Ovary (tissue), 7 donors: ENCODE measurements at regions not wholly inside any gene's neighbourhood (a gene's known extent, or its start where the extent isn't known, plus 50 kb on each side); places are given as distances from the start of the nearest gene placed in this dataset.

Source experiments
- DNase-seq, 5 donors: peaks; one replicate each; pipeline ENCODE4 v3.0.0-alpha.2; 2019 to 2020
- H3K27ac ChIP-seq, 2 donors: fragments of 200-600 bp; one replicate each; pipeline versions ENCODE4 v1.5.1 to v1.8.0; 2019 to 2022
- H3K27me3 ChIP-seq: fragments of 200-600 bp; one replicate; pipeline ENCODE4 v1.8.0; 2022
- H3K36me3 ChIP-seq: fragments of 200-600 bp; sonication (generic); one replicate; pipeline ENCODE4 v1.5.1; 2019
- H3K4me1 ChIP-seq: one replicate; pipeline ENCODE4 v1.8.1; 2013; ENCODE audit warnings: mild to moderate bottlenecking, moderate library complexity; ENCODE audit not compliant: insufficient read depth
- H3K4me3 ChIP-seq: fragments of 200-600 bp; sonication (generic); one replicate; pipeline ENCODE4 v1.5.1; 2017
- H3K9me3 ChIP-seq, 2 donors: fragments of 200-600 bp in 1 of 2; sonication (generic) in 1 of 2; one replicate each; pipeline versions ENCODE4 v1.5.1 to v1.8.1; 2013 to 2019; ENCODE audit warnings: mild to moderate bottlenecking in 1 of 2, moderate library complexity in 1 of 2
- EP300 ChIP-seq: sonication (generic); formaldehyde crosslinking; IDR thresholded peaks from one replicate; pipeline ENCODE4 v1.6.1; 2017; ENCODE audit warnings: antibody characterized with exemption
- POLR2A ChIP-seq: fragments of 450-650 bp; IDR thresholded peaks from one replicate; pipeline ENCODE4 v1.6.1; 2017; ENCODE audit warnings: antibody characterized with exemption, mild to moderate bottlenecking, moderate library complexity
- WGBS, 3 donors: extraction: QIAGEN DNeasy Blood & Tissue Kit in 1 of 3; methylation state at CpG; one replicate each; pipeline versions ENCODE4 v1.1.5 to v1.1.7; 2013 to 2017; 5-methylcytosine and 5-hydroxymethylcytosine counted together
- intact Hi-C, 4 donors: fragments of 100-400 bp; cut with DNase I; formaldehyde crosslinking; loops; one replicate each; pipeline versions ENCODE4 v1.11.0 to v1.15.1; 2022 to 2023
- TF ChIP-seq, protein P1 (sequence below), 3 donors: fragments of 450-650 bp in 2 of 3; fragments of 200-600 bp in 1 of 3; IDR thresholded peaks; one replicate each; pipeline versions ENCODE4 v1.5.1 to v1.8.0; 2016 to 2022; ENCODE audit warnings: antibody characterized with exemption in 3 of 3, mild to moderate bottlenecking in 1 of 3
- donor health status: DM: no; HTN: no; CAD: no; lungs with moderate emphysema.
- donor health status: DM: no; HTN: no; CAD: no.
- donor health status: Bipolar disorder and iron deficiency.
- donor health status: DM: no; HTN: no; CAD: no.
- donor health status: DM: yes; HTN: yes; CAD: no.

DNA sequence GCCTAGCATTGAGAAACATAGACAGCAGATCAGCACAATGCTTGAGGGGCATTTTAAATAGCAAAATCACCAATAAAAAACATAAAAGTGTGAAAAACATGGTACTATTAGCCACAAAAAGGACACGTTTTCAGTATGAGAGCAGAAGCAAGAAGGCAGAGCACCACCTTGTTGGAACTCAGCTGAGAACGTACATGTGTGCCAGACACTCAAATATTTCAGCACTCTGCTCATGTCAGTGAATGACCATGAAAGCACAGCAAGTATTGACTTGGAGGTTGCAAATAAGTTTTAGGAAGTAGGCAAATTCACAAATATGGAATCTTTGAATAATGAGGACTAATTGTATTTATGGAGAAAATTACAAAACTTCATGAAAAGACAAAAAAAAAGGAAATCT lies 193.4 kb upstream of the PKN2 start:
- no peaks in the 10 kb centered on the region for H3K36me3 ChIP-seq
- H3K27me3 ChIP-seq: no peaks in the 10 kb centered on the region
- H3K9me3 ChIP-seq: no peaks in the 10 kb centered on the region
- no peak for DNase-seq
- no peak overlapping the region for H3K4me3 ChIP-seq
- WGBS, 3 donors: 72 to 77% (median 74%) methylated on average over 2 of the region's 2 CpGs
- TF ChIP-seq POLR2A (no peak), EP300 (no peak)
- TF ChIP-seq, protein P1, sequence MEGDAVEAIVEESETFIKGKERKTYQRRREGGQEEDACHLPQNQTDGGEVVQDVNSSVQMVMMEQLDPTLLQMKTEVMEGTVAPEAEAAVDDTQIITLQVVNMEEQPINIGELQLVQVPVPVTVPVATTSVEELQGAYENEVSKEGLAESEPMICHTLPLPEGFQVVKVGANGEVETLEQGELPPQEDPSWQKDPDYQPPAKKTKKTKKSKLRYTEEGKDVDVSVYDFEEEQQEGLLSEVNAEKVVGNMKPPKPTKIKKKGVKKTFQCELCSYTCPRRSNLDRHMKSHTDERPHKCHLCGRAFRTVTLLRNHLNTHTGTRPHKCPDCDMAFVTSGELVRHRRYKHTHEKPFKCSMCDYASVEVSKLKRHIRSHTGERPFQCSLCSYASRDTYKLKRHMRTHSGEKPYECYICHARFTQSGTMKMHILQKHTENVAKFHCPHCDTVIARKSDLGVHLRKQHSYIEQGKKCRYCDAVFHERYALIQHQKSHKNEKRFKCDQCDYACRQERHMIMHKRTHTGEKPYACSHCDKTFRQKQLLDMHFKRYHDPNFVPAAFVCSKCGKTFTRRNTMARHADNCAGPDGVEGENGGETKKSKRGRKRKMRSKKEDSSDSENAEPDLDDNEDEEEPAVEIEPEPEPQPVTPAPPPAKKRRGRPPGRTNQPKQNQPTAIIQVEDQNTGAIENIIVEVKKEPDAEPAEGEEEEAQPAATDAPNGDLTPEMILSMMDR (IDR thresholded peaks at IDR 0.05): no peak
- no peaks in the 10 kb centered on the region for H3K4me1 ChIP-seq
- intact Hi-C loops: no loop called here
- no peak overlapping the region for H3K27ac ChIP-seq

GRCh38 chr1:88499671-88500070 lies 184.4 kb upstream of the PKN2 start:
- no peaks in the 10 kb centered on the region for H3K27me3 ChIP-seq
- intact Hi-C loops: no loop called here
- H3K36me3 ChIP-seq: no peaks in the 10 kb centered on the region
- no peak for DNase-seq
- no peaks in the 10 kb centered on the region for H3K9me3 ChIP-seq
- H3K27ac ChIP-seq: no peak overlapping the region
- no peak overlapping the region for H3K4me3 ChIP-seq
- TF ChIP-seq POLR2A: no peak
- TF ChIP-seq, protein P1 (IDR thresholded peaks at IDR 0.05): no peak
- no peak for TF ChIP-seq EP300
- H3K4me1 ChIP-seq: no peaks in the 10 kb centered on the region

DNA sequence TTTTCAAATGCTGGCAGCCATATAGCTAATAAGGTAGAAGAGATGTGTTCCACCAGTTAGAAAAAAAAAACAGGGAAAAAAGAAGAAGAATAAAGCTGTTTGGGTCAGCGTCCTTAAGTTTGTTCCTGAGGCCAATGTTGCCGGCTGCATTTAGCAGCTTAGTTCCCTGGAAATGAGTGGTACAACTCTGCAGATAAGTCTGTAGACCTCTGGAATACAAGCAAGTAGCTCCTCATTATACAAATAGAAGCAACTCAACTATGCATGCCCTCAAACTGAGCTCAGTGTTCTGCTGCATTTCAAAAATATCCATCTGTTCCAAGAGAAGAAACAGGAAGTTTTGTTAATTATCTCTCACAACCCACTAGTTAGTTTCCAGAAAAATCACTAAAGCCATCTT lies 181.2 kb upstream of the PKN2 start:
- Histone ChIP-seq H3K4me1 (no peaks in the 10 kb centered on the region), H3K4me3 (no peak overlapping the region), H3K27ac (no peak overlapping the region), H3K27me3 (no peaks in the 10 kb centered on the region), H3K36me3 (no peaks in the 10 kb centered on the region), H3K9me3 (no peaks in the 10 kb centered on the region)
- no peak for DNase-seq
- intact Hi-C loops: no loop called here
- WGBS, 3 donors: 16 to 44% (median 18%) methylated on average over 2 of the region's 2 CpGs
- TF ChIP-seq POLR2A (no peak), EP300 (no peak)
- TF ChIP-seq, protein P1 (IDR thresholded peaks at IDR 0.05): no peak

DNA sequence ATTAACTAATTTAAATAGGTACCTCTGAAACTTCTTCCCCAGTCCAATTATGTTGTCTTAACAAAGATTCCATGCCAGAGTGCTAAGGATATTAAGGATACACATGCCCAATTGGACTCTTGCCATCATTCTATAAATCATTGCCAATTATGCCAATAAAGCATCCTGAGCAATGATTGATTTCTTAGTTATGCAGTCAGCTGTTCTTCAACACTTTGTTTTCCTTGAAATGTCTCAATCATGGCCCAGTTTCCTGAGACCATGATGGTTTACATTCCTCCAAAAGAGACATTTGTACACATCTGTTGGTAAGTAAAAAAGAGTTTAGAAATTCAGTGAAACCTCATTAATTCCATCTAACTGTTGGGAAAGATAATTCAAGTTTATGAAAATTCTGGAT lies 180.4 kb upstream of the PKN2 start:
- TF ChIP-seq, protein P1 (IDR thresholded peaks at IDR 0.05): no peak
- no peak for TF ChIP-seq POLR2A
- Histone ChIP-seq H3K27ac (no peak overlapping the region), H3K9me3 (no peaks in the 10 kb centered on the region), H3K4me1 (no peaks in the 10 kb centered on the region), H3K27me3 (no peaks in the 10 kb centered on the region), H3K36me3 (no peaks in the 10 kb centered on the region), H3K4me3 (no peak overlapping the region)
- intact Hi-C loops: no loop called here
- no peak for DNase-seq

DNA sequence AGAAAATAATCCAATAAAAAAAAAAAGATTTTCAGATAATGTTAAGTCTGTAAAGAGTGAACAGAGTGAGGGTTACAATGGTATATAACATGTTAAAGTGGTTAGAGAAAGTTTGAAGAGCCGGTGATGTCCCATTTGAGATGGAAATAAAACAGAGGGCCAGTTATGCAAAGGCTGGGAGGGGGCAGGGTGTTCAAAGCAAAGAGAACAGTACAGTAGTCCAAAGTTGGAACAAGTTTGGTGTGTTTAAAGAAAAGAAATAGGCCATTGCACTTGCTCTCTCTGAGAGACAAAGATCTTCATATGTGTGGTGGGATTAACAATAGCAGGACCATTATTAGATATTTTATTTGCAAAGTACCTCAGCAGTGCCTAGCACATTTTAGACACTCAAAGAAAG lies 179.5 kb upstream of the PKN2 start:
- Histone ChIP-seq H3K27me3 (no peaks in the 10 kb centered on the region), H3K36me3 (no peaks in the 10 kb centered on the region), H3K9me3 (no peaks in the 10 kb centered on the region), H3K27ac (no peak overlapping the region), H3K4me3 (no peak overlapping the region), H3K4me1 (no peaks in the 10 kb centered on the region)
- no peak for DNase-seq
- WGBS, 3 donors: 80 to 90% (median 89%) methylated on average over 1 of the region's 1 CpG
- TF ChIP-seq POLR2A: no peak
- TF ChIP-seq EP300: no peak
- TF ChIP-seq, protein P1 (IDR thresholded peaks at IDR 0.05): no peak
- intact Hi-C loops: no loop called here
